GM19328 (cell line): ENCODE measurements at regions not wholly inside any gene's neighbourhood (a gene's known extent, or its start where the extent isn't known, plus 50 kb on each side); places are given as distances from the start of the nearest gene placed in this dataset.

Experiments used
- ATAC-seq: cut with Tn5 transposase; IDR thresholded peaks from one replicate; pipeline ENCODE4 v1.9.1; 2021; ENCODE audit warnings: mild to moderate bottlenecking, moderate library complexity; ENCODE audit not compliant: unreplicated experiment

DNA sequence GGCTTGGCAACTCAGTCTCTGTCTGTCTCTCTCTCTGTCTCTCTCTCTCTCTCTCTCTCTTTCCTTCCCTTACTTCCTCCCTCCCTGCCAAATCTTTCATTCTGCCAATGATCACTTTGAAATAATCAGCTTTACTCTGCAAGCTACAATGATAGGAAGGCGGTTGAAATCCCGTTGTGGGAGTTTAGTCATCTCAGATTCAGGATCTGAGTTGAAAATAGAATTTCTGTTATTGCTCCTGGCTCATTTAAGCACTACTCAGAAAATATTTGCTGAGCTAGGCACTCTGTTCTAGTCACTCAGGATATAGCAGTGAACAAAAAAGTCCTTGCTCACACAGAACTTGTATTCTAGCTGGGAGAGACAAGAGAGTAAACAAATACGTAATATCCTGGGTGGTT, 56.3 kb upstream of the DCTD start:
- ATAC-seq = no peak

- ATAC-seq = no peak
Measured at GRCh38 chr4:182971702-182972101, 54.5 kb upstream of the DCTD start.

DNA sequence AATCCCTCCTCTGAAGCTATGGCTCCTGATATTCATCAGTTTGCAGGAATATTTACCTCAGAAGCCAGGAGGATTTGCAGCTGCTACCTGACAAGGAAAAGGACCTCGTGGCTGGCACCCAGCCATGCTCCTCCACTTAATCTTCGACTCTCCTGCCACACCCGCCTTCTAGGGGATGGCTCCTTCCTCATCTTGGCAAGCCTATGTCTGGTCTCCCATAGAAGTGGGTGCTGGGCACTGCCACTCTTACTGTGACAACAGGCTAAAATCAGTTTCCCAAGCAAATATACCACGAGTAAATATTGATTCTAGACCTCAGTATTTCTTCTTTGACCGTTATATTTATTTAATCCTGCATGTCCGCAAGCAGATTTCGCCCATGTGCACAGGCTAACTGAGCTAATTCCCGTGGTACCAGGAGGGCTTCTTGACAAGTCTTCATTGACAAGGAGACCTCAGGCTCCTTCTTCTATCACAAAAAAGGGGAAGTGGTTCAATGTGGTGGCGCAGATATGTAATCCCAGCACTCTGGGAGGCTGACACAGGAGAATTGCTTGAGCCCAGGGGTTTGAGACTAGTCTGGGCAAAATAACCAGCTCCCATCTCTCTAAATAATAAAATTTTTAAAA, 52.6 kb upstream of the DCTD start:
- ATAC-seq = no peak

GRCh38 chr4:182968917-182969650, 51.9 kb upstream of the DCTD start:
- no peak for ATAC-seq

DNA sequence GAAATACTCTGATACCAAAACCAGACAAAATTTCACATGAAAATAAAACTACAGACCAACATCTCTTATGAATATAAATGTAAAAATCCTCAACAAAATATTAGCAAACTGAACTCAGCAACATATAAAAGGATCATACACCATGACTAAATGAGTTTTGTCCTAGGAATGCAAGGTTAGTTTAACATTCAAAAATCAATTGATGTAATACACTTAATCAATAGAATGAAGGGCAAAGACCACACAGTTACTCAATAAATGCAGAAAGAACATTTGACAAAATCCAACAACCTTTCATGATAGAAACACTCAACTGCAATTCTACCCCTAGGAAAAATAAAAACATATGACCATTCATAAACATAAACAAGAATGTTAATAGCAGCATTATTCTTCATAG, 50.2 kb upstream of the DCTD start:
- ATAC-seq = no peak
